HG03342 (cell line): ENCODE measurements at regions not wholly inside any gene's neighbourhood (a gene's known extent, or its start where the extent isn't known, plus 50 kb on each side); places are given as distances from the start of the nearest gene placed in this dataset.
"Not testable (repeated sequence)": the region's sequence is repeated elsewhere in the genome, so short reads cannot be mapped to it uniquely, and the experiment has no call there.

Experiments used
- ATAC-seq: cut with Tn5 transposase; IDR thresholded peaks from one replicate; pipeline ENCODE4 v1.9.1; 2021; ENCODE audit warnings: mild to moderate bottlenecking, moderate library complexity; ENCODE audit not compliant: unreplicated experiment

GRCh38 chr17:71780596-71780995, 340.2 kb upstream of the SOX9 start:
- no peak for ATAC-seq

- not testable (repeated sequence) for ATAC-seq
These were observed 338.8 kb upstream of the SOX9 start for GRCh38 chr17:71782021-71782420.

GRCh38 chr17:71790791-71791190, 330.0 kb upstream of the SOX9 start:
- no peak for ATAC-seq

- no peak for ATAC-seq
These were observed 329.5 kb upstream of the SOX9 start for GRCh38 chr17:71791311-71791710.

GRCh38 chr17:71792966-71793365, 327.9 kb upstream of the SOX9 start:
- no peak for ATAC-seq

GRCh38 chr17:71793518-71793917, 327.3 kb upstream of the SOX9 start:
- no peak for ATAC-seq

- ATAC-seq = no peak
These were observed 322.1 kb upstream of the SOX9 start for GRCh38 chr17:71798701-71799100.

- no peak for ATAC-seq
These were observed 321.2 kb upstream of the SOX9 start for GRCh38 chr17:71799657-71800056.

- ATAC-seq = no peak
These were observed 319.5 kb upstream of the SOX9 start for GRCh38 chr17:71801301-71801700.

GRCh38 chr17:71802663-71803062, 318.2 kb upstream of the SOX9 start:
- no peak for ATAC-seq

GRCh38 chr17:71803656-71804284, 317.1 kb upstream of the SOX9 start:
- no peak for ATAC-seq

- no peak for ATAC-seq
These were observed 311.3 kb upstream of the SOX9 start for GRCh38 chr17:71809537-71809936.

GRCh38 chr17:71813861-71814260, 307.0 kb upstream of the SOX9 start:
- ATAC-seq = not testable (repeated sequence)

GRCh38 chr17:71821511-71821910, 299.3 kb upstream of the SOX9 start:
- ATAC-seq = no peak

- ATAC-seq = no peak
These were observed 296.1 kb upstream of the SOX9 start for GRCh38 chr17:71824671-71825070.

- ATAC-seq = no peak
These were observed 295.1 kb upstream of the SOX9 start for GRCh38 chr17:71825687-71826086.

- no peak for ATAC-seq
These were observed 292.6 kb upstream of the SOX9 start for GRCh38 chr17:71828182-71828596.

GRCh38 chr17:71830866-71831265, 290.0 kb upstream of the SOX9 start:
- no peak for ATAC-seq

- no peak for ATAC-seq
These were observed 277.8 kb upstream of the SOX9 start for GRCh38 chr17:71842986-71843385.

GRCh38 chr17:71845337-71845736, 275.5 kb upstream of the SOX9 start:
- ATAC-seq = no peak

GRCh38 chr17:71846561-71847110, 274.2 kb upstream of the SOX9 start:
- no peak for ATAC-seq

GRCh38 chr17:71849783-71850768, 270.7 kb upstream of the SOX9 start:
- ATAC-seq = no peak
